Heart left ventricle (tissue), 16 donors: ENCODE measurements at regions not wholly inside any gene's neighbourhood (a gene's known extent, or its start where the extent isn't known, plus 50 kb on each side); places are given as distances from the start of the nearest gene placed in this dataset.
A peak's percentile ranks its signal among the peaks of the same experiment; 100 is the strongest.
"Not testable (repeated sequence)": the region's sequence is repeated elsewhere in the genome, so short reads cannot be mapped to it uniquely, and the experiment has no call there.

Experiments
- ATAC-seq, 4 donors: fragments of 200-7000 bp; cut with Tn5 transposase; one replicate each; pipeline ENCODE4 v1.9.1; 2020 to 2022; ENCODE audit warnings: moderate library complexity in 4 of 4, mild to moderate bottlenecking in 3 of 4, moderate number of reproducible peaks in 1 of 4
- DNase-seq, 5 donors: peaks; one replicate each; pipeline ENCODE4 v3.0.0-alpha.2; 2020
- H3K27ac ChIP-seq, 12 donors: fragments of 200-600 bp; sonication (generic) in 4 of 12; one replicate each; pipeline versions ENCODE4 v1.5.0 to v1.8.0; 2016 to 2022; ENCODE audit warnings: mild to moderate bottlenecking in 2 of 12
- H3K27me3 ChIP-seq, 9 donors: fragments of 200-600 bp; sonication (generic) in 2 of 9; one replicate each; pipeline versions ENCODE4 v1.5.1 to v1.8.0; 2016 to 2022; ENCODE audit warnings: mild to moderate bottlenecking in 3 of 9
- H3K36me3 ChIP-seq, 9 donors: fragments of 200-600 bp; sonication (generic) in 2 of 9; one replicate each; pipeline versions ENCODE4 v1.5.0 to v1.8.0; 2018 to 2022; ENCODE audit warnings: mild to moderate bottlenecking in 2 of 9
- H3K4me1 ChIP-seq, 12 donors: fragments of 200-600 bp; sonication (generic) in 4 of 12; one replicate each; pipeline versions ENCODE4 v1.5.0 to v1.8.0; 2016 to 2022; ENCODE audit warnings: mild to moderate bottlenecking in 3 of 12
- H3K4me3 ChIP-seq, 12 donors: fragments of 200-600 bp; sonication (generic) in 4 of 12; one replicate each; pipeline versions ENCODE4 v1.5.0 to v1.8.0; 2017 to 2022; ENCODE audit warnings: mild to moderate bottlenecking in 9 of 12, moderate library complexity in 4 of 12
- H3K9me3 ChIP-seq, 12 donors: fragments of 200-600 bp; sonication (generic) in 4 of 12; one replicate each; pipeline versions ENCODE4 v1.5.0 to v1.8.0; 2016 to 2022; ENCODE audit warnings: mild to moderate bottlenecking in 1 of 12
- WGBS, 4 donors: extraction: QIAGEN DNeasy Blood & Tissue Kit in 2 of 4; methylation state at CpG; one replicate each; pipeline versions ENCODE4 v1.1.5 to v1.1.7; 2013 to 2018; 5-methylcytosine and 5-hydroxymethylcytosine counted together
- intact Hi-C, 10 donors: fragments of 100-400 bp; cut with DNase I; formaldehyde crosslinking; loops; one replicate each; pipeline versions ENCODE4 v1.11.1 to v1.14.2; 2022
- donor health status: ischemic (EF 13 %, LVEDD 7.1; RV severe dilation, severe dysfunction).
- donor health status: healthy with polysubstance abuse.
- donor health status: DM: no; HTN: yes; CAD: no.
- donor health status: DM: no; HTN: no; CAD: no.
- donor health status: ischemic (EF 25% LVEDD 6.9; RV normal size, moderate dysfunction).
- donor health status: ischemic (EF 25% LVEDD 5.7; RV mildly dilated, moderate dysfunction).
- donor health status: healthy.
- donor health status: DM: yes; HTN: yes; CAD: no.
- donor health status: ischemic (EF 35%, LVEDD 5.7; RV mildly dilated, moderate dysfunction).
- donor health status: nonischemic (EF 11% LVEDD 7.7; RV severe dilation, severe dysfunction).
- donor health status: DM: yes; HTN: yes; CAD: no.
- donor health status: PGD.
- donor health status: ischemic (EF 29% LVEDD 5.4; RV normal size, mild dysfunction).
- donor health status: nonischemic (EF 23%, LVEDD 6.1; RV moderate dilation, normal function).

DNA sequence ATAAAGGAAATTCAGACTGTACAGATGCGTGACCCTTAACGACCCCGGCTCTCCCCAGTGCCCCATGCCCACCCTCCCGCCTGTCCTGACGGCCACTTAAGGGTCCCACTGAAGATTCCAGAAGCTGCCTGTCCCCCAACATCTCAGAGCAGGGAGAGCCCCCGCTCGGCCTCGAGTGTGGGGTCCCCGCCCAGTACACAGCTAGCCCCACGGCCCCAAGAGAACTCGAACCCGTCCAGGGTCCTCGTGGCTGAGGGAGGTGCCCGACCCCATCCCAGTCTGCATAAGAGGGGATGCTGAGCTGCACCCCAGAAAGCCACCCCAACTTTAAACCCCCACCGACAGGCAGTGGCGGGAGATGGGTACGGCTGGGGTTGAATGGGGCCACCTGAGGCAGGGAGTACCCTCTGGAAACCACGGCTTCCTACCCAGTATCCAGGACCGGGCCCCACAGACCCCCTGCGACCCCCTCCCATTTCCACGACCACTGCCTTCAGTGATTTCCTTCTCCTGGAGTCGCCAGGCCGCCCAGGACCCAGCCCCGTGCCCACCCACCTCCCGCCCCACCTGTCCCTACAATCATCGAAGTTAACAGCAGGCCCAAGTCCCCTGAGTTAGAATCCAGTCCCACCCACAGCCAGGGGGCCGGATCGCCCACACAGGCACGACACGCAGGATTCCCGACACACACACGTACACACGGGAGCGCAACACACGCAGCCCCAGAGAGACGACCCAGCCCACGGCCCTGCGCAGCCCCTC, 177.7 kb downstream of the SPATA31A1 start:
- H3K4me1 ChIP-seq, H3K9me3 ChIP-seq, intact Hi-C loops, DNase-seq, H3K36me3 ChIP-seq, H3K4me3 ChIP-seq, H3K27ac ChIP-seq, H3K27me3 ChIP-seq: not testable (repeated sequence)
- WGBS, 4 donors: 89% methylated on average over 26 to 32 of the region's 38 CpGs; no CpG with 5 or more reads in 2 of the 4 donors
- ATAC-seq: peak in 2 of 4 donors; percentile 18 to 26

DNA sequence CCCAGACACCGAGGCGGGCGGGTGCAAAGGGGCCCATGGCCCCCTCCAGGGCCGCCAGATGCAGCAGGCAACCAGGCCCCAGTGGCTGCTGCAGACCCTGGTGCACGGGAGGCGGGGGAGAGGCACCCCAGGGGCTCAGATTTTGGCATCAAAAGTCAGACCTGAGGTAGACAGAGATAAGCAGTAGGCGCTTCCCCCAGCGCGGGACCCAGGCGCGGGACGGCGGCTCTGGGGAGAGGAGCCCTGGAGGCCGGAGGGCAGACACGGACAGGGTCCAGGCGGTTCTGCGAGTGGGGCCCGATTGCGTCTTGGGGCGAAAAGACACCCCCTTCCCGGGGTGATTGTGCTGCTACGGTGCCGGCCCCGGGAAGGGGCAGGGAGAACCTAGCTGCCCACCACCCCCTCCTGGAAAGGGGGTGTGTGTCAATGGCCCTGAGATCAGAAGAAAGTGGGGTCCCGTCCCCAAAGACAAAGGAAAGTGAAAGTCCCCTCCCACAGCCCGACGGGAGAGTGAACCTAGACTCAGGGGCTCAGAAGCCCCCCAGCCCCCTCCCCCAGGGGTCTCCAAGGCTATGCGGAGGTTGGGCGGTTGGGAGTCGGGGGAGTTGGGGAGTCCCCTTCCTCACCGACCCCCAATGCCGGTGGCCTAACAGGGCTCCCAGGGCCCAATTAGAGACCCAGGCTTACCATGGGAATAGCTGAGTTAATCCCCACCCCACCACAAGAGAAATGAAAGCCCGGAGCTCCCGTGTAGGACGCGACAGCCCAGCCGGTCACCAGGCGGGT, 178.5 kb downstream of the SPATA31A1 start:
- DNase-seq, H3K36me3 ChIP-seq, H3K4me3 ChIP-seq, H3K27me3 ChIP-seq, H3K9me3 ChIP-seq, H3K4me1 ChIP-seq, intact Hi-C loops, H3K27ac ChIP-seq: not testable (repeated sequence)
- peak in 2 of 4 donors; percentile 16 to 38 for ATAC-seq
- 60 to 82% (median 73%) methylated on average over 7 to 22 of the region's 38 CpGs; no CpG with 5 or more reads in 1 of the 4 donors for WGBS, 4 donors

GRCh38 chr9:39534897-39535296, 179.4 kb downstream of the SPATA31A1 start:
- H3K27ac ChIP-seq, ATAC-seq, H3K4me3 ChIP-seq, H3K9me3 ChIP-seq, H3K4me1 ChIP-seq, DNase-seq, intact Hi-C loops, H3K36me3 ChIP-seq, H3K27me3 ChIP-seq: not testable (repeated sequence)
- WGBS, 4 donors: 82 to 96% (median 89%) methylated on average over 5 to 11 of the region's 11 CpGs

DNA sequence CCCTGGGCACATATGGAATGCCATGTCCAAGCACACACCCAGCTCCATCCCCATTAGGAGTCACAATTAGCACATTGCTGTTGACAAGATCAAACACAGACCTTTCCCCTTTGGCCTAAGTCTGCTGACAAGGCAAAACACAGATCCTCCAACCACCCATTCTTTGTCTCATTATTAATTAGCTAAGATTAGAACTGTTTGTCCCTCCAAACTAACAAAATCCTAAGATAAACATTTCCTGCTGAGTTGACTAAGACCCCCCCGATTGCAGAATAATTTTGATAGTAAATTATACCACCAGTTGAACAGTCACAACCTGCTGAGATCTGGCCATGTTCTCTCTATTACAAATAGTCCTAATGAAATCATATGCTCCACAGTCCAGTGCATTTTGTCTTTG, 186.7 kb downstream of the SPATA31A1 start:
- H3K4me1 ChIP-seq, H3K4me3 ChIP-seq, H3K9me3 ChIP-seq, intact Hi-C loops, ATAC-seq, H3K27ac ChIP-seq, DNase-seq, H3K27me3 ChIP-seq, H3K36me3 ChIP-seq: not testable (repeated sequence)
- 76 to 91% (median 83%) methylated on average over 1 of the region's 1 CpG for WGBS, 4 donors

DNA sequence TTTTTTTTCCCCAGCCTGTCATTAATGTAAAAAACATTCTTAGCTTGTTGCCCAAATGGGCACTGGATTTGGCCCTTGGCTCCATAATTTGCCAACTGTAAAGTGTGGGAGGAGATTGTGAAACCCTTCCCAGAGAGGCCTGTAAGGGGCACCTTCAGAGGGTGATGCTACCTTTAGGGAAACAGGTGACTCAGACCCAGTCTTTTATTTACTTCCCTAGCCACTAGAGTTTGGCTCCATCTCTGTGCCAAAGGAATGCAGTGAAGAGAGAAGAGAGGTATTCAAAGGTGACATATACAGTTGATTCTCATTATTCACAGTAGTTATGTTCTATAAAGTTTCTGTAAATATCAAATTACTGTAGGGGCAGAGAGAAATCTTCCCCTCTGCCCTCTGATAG, 189.6 kb downstream of the SPATA31A1 start:
- DNase-seq, H3K9me3 ChIP-seq, H3K27me3 ChIP-seq, ATAC-seq, H3K4me1 ChIP-seq, H3K4me3 ChIP-seq, intact Hi-C loops, H3K27ac ChIP-seq, H3K36me3 ChIP-seq: not testable (repeated sequence)

GRCh38 chr9:39550573-39550972, 195.1 kb downstream of the SPATA31A1 start:
- H3K4me3 ChIP-seq, intact Hi-C loops, ATAC-seq, H3K27ac ChIP-seq, DNase-seq, H3K27me3 ChIP-seq, H3K4me1 ChIP-seq, H3K9me3 ChIP-seq, H3K36me3 ChIP-seq: not testable (repeated sequence)
- 56 to 76% (median 71%) methylated on average over 1 to 2 of the region's 2 CpGs for WGBS, 4 donors

GRCh38 chr9:39551544-39551943, 196.1 kb downstream of the SPATA31A1 start:
- H3K36me3 ChIP-seq, H3K9me3 ChIP-seq, H3K27ac ChIP-seq, H3K27me3 ChIP-seq, H3K4me3 ChIP-seq, ATAC-seq, DNase-seq, intact Hi-C loops, H3K4me1 ChIP-seq: not testable (repeated sequence)
- 64 to 84% (median 76%) methylated on average over 1 of the region's 1 CpG for WGBS, 4 donors

- H3K4me1 ChIP-seq, H3K27me3 ChIP-seq, DNase-seq, H3K36me3 ChIP-seq, H3K9me3 ChIP-seq, intact Hi-C loops, H3K27ac ChIP-seq, ATAC-seq, H3K4me3 ChIP-seq: not testable (repeated sequence)
- 49 to 61% (median 58%) methylated on average over 2 to 3 of the region's 3 CpGs for WGBS, 4 donors
Observed at GRCh38 chr9:39552242-39552881, 196.9 kb downstream of the SPATA31A1 start.

GRCh38 chr9:39554352-39554751, 198.9 kb downstream of the SPATA31A1 start:
- WGBS, 4 donors: 45 to 48% (median 47%) methylated on average over 1 of the region's 1 CpG; no CpG with 5 or more reads in 1 of the 4 donors
- ATAC-seq, DNase-seq, H3K4me3 ChIP-seq, H3K27me3 ChIP-seq, intact Hi-C loops, H3K36me3 ChIP-seq, H3K27ac ChIP-seq, H3K4me1 ChIP-seq, H3K9me3 ChIP-seq: not testable (repeated sequence)
